Thyroid gland (tissue), 4 donors: ENCODE measurements at regions not wholly inside any gene's neighbourhood (a gene's known extent, or its start where the extent isn't known, plus 50 kb on each side); places are given as distances from the start of the nearest gene placed in this dataset.

Experiments
- DNase-seq, 2 donors: peaks; one replicate each; pipeline ENCODE4 v3.0.0-alpha.2; 2019
- H3K27ac ChIP-seq, 3 donors: fragments of 200-600 bp; sonication (generic); 1 replicate in 2 of 3; 2 replicates in 1 of 3; pipeline ENCODE4 v1.5.1; 2016 to 2019; ENCODE audit warnings: mild to moderate bottlenecking in 1 of 3, moderate library complexity in 1 of 3
- H3K27me3 ChIP-seq: fragments of 200-600 bp; sonication (generic); one replicate; pipeline ENCODE4 v1.5.1; 2019
- H3K36me3 ChIP-seq, 2 donors: fragments of 200-600 bp; sonication (generic); one replicate each; pipeline ENCODE4 v1.5.1; 2016 to 2019
- H3K4me1 ChIP-seq, 2 donors: fragments of 200-600 bp; sonication (generic); one replicate each; pipeline ENCODE4 v1.5.1; 2017 to 2019
- H3K4me3 ChIP-seq, 3 donors: fragments of 200-600 bp; sonication (generic); replicated peaks in 1 of 3; 1 replicate in 2 of 3; 2 replicates in 1 of 3; pipeline ENCODE4 v1.5.1; 2016; ENCODE audit warnings: mild to moderate bottlenecking in 1 of 3
- H3K9me3 ChIP-seq: fragments of 200-600 bp; sonication (generic); one replicate; pipeline ENCODE4 v1.5.1; 2017
- CTCF ChIP-seq, 6 experiments: fragments of 200-600 bp in 3 of 6; fragments of 450-650 bp in 3 of 6; sonication (generic) in 3 of 6; IDR thresholded peaks; one replicate each; pipeline ENCODE4 v1.5.1; 2016 to 2019; ENCODE audit warnings: antibody characterized with exemption in 6 of 6, mild to moderate bottlenecking in 2 of 6, inconsistent platforms in 1 of 6, moderate library complexity in 1 of 6
- POLR2A ChIP-seq, 2 donors: fragments of 450-650 bp; IDR thresholded peaks; one replicate each; pipeline ENCODE4 v1.6.1; 2017; ENCODE audit warnings: antibody characterized with exemption in 2 of 2, mild to moderate bottlenecking in 2 of 2, moderate library complexity in 1 of 2
- WGBS, 2 donors: methylation state at CpG; one replicate each; pipeline ENCODE4 v1.1.5; 2017; 5-methylcytosine and 5-hydroxymethylcytosine counted together
- intact Hi-C: fragments of 100-400 bp; cut with DNase I; formaldehyde crosslinking; loops from one replicate; pipeline ENCODE4 v1.15.1; 2023

GRCh38 chr3:145133281-145133680, 1027.7 kb downstream of the PLOD2 start:
- DNase-seq = no peak
- H3K27ac ChIP-seq = no peak overlapping the region
- H3K4me3 ChIP-seq = no peak overlapping the region
- no peaks in the 10 kb centered on the region for H3K9me3 ChIP-seq
- H3K4me1 ChIP-seq = no peaks in the 10 kb centered on the region
- no peaks in the 10 kb centered on the region for H3K27me3 ChIP-seq
- intact Hi-C loops = no loop called here
- H3K36me3 ChIP-seq = no peaks in the 10 kb centered on the region
- 84 to 89% methylated on average over 2 of the region's 2 CpGs for WGBS, 2 donors
- TF ChIP-seq CTCF (IDR thresholded peaks at IDR 0.05) (no peak), POLR2A (IDR thresholded peaks at IDR 0.05) (no peak)

GRCh38 chr3:145134738-145135137, 1026.2 kb downstream of the PLOD2 start:
- Histone ChIP-seq H3K9me3 (no peaks in the 10 kb centered on the region), H3K4me3 (no peak overlapping the region), H3K36me3 (no peaks in the 10 kb centered on the region), H3K4me1 (no peaks in the 10 kb centered on the region), H3K27ac (no peak overlapping the region), H3K27me3 (no peaks in the 10 kb centered on the region)
- no peak for DNase-seq
- WGBS, 2 donors = 85 to 96% methylated on average over 2 of the region's 2 CpGs
- TF ChIP-seq POLR2A (IDR thresholded peaks at IDR 0.05) (no peak), CTCF (IDR thresholded peaks at IDR 0.05) (no peak)
- intact Hi-C loops = no loop called here

GRCh38 chr3:145144361-145144760, 1016.6 kb downstream of the PLOD2 start:
- no peaks in the 10 kb centered on the region for H3K27me3 ChIP-seq
- TF ChIP-seq POLR2A (IDR thresholded peaks at IDR 0.05) = no peak
- TF ChIP-seq CTCF (IDR thresholded peaks at IDR 0.05) = no peak
- H3K9me3 ChIP-seq = no peaks in the 10 kb centered on the region
- H3K27ac ChIP-seq = no peak overlapping the region
- intact Hi-C loops = no loop called here
- no peak overlapping the region for H3K4me3 ChIP-seq
- no peak for DNase-seq
- no peaks in the 10 kb centered on the region for H3K4me1 ChIP-seq
- WGBS, 2 donors = 79 to 88% methylated on average over 3 of the region's 3 CpGs
- no peaks in the 10 kb centered on the region for H3K36me3 ChIP-seq

- Histone ChIP-seq H3K4me3 (no peak overlapping the region), H3K9me3 (no peaks in the 10 kb centered on the region), H3K27ac (no peak overlapping the region), H3K36me3 (no peaks in the 10 kb centered on the region), H3K4me1 (no peaks in the 10 kb centered on the region), H3K27me3 (no peaks in the 10 kb centered on the region)
- intact Hi-C loops = no loop called here
- 64 to 73% methylated on average over 1 of the region's 1 CpG for WGBS, 2 donors
- TF ChIP-seq CTCF (IDR thresholded peaks at IDR 0.05) = no peak
- no peak for TF ChIP-seq POLR2A (IDR thresholded peaks at IDR 0.05)
- no peak for DNase-seq
Observed at GRCh38 chr3:145145461-145145860, 1015.5 kb downstream of the PLOD2 start.

- DNase-seq = no peak
- no peaks in the 10 kb centered on the region for H3K27me3 ChIP-seq
- H3K9me3 ChIP-seq = no peaks in the 10 kb centered on the region
- H3K27ac ChIP-seq = no peak overlapping the region
- no peaks in the 10 kb centered on the region for H3K4me1 ChIP-seq
- no peaks in the 10 kb centered on the region for H3K36me3 ChIP-seq
- intact Hi-C loops = no loop called here
- no peak overlapping the region for H3K4me3 ChIP-seq
- TF ChIP-seq POLR2A (IDR thresholded peaks at IDR 0.05) (no peak), CTCF (IDR thresholded peaks at IDR 0.05) (no peak)
Observed at GRCh38 chr3:145159640-145160039, 1001.3 kb downstream of the PLOD2 start.
